ENCODE measurements at regions not wholly inside any gene's neighbourhood (a gene's known extent, or its start where the extent isn't known, plus 50 kb on each side); places are given as distances from the start of the nearest gene placed in this dataset.
"Not testable (repeated sequence)": the region's sequence is repeated elsewhere in the genome, so short reads cannot be mapped to it uniquely, and the experiment has no call there.

DNA sequence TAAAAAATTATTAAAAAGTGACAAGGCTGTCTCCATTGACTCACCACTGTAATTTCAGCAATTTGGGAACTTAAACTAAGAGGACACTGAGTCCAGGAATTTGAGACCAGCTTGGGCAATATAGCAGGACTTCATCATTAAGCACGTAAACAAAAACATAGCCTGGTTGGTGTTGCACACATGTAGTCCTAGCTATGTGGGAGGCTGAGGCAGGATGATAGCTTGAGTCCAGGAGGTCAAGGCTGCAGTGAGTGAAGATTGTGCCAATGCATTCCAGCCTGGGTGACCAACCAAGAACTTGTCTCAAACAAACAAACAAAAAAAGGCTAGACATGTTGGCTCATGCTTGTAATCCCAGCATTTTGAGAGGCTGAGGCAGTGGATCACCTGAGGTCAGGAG lies 439.4 kb upstream of the TSPY4 start:
- DNase-seq: no peak

DNA sequence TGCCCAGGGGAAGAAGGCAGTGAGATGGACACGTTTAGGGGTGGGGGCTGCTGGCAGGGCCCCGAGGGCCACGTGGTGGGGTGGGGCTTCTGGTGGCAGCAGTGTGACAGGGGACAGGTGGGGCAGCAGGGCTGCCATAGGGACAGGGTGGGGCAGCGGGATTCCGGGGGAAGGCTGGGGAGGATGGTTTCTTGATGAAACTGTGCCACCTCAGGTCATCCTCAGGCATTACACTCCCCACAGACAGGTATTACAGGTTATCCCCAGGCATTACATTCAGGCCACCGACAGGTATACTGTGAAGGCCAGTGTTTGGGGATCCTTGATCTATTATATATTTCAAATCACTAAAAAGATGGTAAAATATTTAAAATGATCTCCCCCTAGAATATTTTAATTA lies 432.1 kb upstream of the TSPY4 start:
- DNase-seq: no peak

DNA sequence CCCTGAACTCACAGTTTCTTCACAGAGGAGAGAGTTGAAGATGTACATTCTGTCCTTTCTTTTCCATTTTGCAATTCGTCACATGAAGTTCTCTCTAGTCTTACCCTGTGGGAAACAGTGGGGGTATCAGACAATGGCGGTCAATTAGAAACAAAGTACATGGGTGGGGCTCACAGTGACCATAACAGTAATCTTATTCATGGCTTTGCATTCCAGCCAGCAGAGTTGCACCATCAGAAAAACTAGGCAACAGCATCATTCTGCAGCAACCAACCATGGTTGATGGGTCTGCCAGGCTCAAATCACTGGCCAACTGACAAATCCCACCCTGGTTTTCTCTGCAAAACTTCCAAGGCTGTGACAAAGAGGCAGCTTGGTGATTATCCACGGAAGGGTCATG lies 414.7 kb upstream of the TSPY4 start:
- DNase-seq: not testable (repeated sequence)
